AG10803 (cell line): ENCODE measurements at regions not wholly inside any gene's neighbourhood (a gene's known extent, or its start where the extent isn't known, plus 50 kb on each side); places are given as distances from the start of the nearest gene placed in this dataset.

ENCODE experiments used
- DNase-seq: peaks from one replicate; pipeline ENCODE4 v3.0.0; 2010; ENCODE audit warnings: low read depth
- H3K4me3 ChIP-seq: 2 replicates; pipeline ENCODE4 v1.5.1; 2011; ENCODE audit warnings: mild to moderate bottlenecking, low read length, control low read depth
- CTCF ChIP-seq: conservative IDR thresholded peaks from 2 replicates; pipeline ENCODE4 v1.5.1; 2011; ENCODE audit warnings: mild to moderate bottlenecking, low read length, control low read depth, inconsistent platforms

- no peak for TF ChIP-seq CTCF
- no peak overlapping the region for H3K4me3 ChIP-seq
- DNase-seq, result no peak
Observed at GRCh38 chr15:39330061-39330460, 250.8 kb upstream of the THBS1 start.

DNA sequence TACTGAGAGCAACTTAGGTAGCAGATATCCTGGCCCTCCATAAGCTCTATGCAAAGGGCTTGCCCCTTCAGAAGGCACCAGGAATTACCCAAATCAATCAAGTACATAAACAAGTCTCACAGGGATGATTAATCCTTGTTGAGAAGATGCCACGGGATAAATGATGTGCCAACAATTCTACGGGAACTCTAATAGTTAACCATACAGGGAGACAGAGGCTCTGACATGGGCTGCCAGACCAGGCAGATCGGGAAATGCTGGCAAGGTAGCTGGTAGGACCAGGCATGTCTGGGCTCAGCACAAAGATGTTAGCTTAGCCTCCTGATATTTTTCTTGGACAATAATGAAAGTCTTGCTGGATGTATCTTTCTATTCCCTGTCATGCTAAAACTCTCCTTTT, 249.3 kb upstream of the THBS1 start:
- TF ChIP-seq CTCF, result no peak

DNA sequence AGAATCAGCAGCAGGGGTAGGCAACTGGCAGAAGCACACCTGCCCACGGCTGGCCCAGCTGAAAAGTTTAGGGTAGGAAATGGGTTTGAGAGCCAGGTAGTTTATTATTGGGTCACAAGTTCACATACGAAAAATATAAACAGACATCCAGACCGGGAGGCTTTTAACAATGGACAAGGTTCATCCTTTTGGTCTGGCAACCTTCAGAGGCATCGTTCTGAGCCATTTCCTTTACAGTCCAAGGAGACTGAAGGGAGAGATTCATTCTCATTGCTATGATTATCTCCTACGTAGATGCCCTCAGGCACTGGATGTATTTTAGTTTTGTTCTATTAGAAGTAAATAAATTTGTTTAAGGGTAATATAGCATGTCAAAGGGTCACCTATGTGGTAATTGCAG, 248.0 kb upstream of the THBS1 start:
- no peak overlapping the region for H3K4me3 ChIP-seq
- DNase-seq, result no peak
- no peak for TF ChIP-seq CTCF

More for the DNA sequence above, 249.3 kb upstream of the THBS1 start:
- DNase-seq, result no peak
- H3K4me3 ChIP-seq, result no peak overlapping the region

DNA sequence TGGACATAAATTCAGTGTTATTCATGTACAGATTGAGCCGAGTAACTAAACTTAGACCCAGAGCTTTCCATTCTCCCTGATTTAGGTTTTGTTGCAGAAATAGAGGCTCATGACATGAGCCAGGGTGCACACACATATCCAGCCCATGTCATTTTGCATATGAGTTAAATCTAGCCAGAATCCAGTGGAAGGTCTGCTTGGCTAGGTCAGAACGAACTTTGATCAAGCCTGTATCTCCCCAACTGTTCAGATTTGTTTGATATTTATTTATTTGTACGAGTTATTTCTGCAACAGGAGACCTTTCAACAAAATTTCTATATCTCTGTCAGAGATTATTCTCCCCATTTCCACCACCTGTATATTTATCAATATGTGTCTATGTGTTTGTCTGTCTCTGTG, 247.5 kb upstream of the THBS1 start:
- no peak overlapping the region for H3K4me3 ChIP-seq
- TF ChIP-seq CTCF, result no peak
- no peak for DNase-seq

DNA sequence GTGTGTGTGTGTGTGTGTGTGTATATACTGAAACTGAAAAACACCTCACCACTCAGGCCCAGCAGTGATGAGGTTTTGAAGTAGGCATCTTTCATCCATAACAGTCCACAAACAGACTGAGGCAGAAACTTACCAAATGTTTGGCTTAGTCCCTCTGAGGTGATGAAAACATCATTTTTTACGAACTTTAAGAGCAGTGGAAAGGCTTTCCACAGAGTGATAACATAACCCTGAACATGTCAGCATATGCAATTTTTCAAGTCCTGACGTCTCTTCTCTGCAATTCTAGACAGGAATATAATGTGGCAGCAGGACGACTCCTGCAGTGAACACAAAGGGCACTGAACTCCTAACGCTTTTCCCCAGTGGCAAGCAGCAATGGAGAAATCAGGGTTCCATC, 247.0 kb upstream of the THBS1 start:
- no peak for DNase-seq
- TF ChIP-seq CTCF, result no peak
- H3K4me3 ChIP-seq, result no peak overlapping the region

GRCh38 chr15:39336926-39337325, 244.0 kb upstream of the THBS1 start:
- DNase-seq, result peak; percentile 29
- H3K4me3 ChIP-seq, result no peak overlapping the region
- TF ChIP-seq CTCF, result no peak

DNA sequence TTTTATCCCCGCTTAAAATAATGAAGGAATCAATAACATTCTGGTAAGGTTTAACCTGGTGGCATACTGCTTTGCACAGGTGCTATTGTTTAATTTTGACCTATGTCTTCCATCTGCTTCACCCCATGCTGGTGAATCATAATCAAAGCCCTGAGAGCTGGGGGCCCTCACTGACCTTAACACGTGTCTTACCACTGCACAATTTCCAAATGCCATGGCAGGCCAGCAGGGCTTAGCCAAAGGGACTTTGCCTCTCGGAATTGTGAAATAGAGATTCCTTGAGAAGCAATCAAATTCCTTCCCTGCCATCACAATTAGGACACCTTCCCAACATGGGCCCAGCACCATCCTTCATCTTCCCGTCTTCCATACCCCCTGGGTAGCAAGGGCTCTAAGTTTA, 242.6 kb upstream of the THBS1 start:
- no peak overlapping the region for H3K4me3 ChIP-seq
- peak; percentile 81 for DNase-seq
- TF ChIP-seq CTCF, result no peak
